ENCODE measurements at regions not wholly inside any gene's neighbourhood (a gene's known extent, or its start where the extent isn't known, plus 50 kb on each side); places are given as distances from the start of the nearest gene placed in this dataset.

DNA sequence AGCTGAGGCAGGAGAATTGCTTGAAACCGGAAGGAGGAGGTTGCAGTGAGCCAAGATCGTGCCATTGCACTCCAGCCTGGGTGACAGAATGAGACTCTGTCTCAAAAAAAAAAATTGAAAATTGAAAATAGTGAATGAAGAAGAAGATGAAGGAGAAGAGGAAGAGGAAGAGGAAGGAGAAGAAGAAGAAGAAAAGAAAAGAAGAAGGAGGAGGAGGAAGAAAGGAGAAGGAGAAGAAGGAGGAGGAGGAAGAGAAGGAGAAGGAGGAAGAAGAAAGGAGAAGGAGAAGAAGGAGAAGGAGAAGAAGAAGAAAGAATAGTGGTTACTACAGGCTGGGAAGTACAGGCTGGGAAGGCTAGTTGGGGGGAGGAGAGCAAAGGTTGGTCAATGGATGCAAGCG, 124.3 kb upstream of the CPSF6 start:
- no peak for TF ChIP-seq OVOL2 (CRISPR knock-in tag; IDR thresholded peaks at IDR 0.05; ENCODE audit: borderline replicate concordance)
- TF ChIP-seq RELA (CRISPR knock-in tag; IDR thresholded peaks at IDR 0.05; ENCODE audit: borderline replicate concordance), result no peak
- TF ChIP-seq, protein P1, sequence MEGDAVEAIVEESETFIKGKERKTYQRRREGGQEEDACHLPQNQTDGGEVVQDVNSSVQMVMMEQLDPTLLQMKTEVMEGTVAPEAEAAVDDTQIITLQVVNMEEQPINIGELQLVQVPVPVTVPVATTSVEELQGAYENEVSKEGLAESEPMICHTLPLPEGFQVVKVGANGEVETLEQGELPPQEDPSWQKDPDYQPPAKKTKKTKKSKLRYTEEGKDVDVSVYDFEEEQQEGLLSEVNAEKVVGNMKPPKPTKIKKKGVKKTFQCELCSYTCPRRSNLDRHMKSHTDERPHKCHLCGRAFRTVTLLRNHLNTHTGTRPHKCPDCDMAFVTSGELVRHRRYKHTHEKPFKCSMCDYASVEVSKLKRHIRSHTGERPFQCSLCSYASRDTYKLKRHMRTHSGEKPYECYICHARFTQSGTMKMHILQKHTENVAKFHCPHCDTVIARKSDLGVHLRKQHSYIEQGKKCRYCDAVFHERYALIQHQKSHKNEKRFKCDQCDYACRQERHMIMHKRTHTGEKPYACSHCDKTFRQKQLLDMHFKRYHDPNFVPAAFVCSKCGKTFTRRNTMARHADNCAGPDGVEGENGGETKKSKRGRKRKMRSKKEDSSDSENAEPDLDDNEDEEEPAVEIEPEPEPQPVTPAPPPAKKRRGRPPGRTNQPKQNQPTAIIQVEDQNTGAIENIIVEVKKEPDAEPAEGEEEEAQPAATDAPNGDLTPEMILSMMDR (IDR thresholded peaks at IDR 0.05), result no peak
- TF ChIP-seq, protein P2, sequence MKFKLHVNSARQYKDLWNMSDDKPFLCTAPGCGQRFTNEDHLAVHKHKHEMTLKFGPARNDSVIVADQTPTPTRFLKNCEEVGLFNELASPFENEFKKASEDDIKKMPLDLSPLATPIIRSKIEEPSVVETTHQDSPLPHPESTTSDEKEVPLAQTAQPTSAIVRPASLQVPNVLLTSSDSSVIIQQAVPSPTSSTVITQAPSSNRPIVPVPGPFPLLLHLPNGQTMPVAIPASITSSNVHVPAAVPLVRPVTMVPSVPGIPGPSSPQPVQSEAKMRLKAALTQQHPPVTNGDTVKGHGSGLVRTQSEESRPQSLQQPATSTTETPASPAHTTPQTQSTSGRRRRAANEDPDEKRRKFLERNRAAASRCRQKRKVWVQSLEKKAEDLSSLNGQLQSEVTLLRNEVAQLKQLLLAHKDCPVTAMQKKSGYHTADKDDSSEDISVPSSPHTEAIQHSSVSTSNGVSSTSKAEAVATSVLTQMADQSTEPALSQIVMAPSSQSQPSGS (CRISPR knock-in tag; IDR thresholded peaks at IDR 0.05; ENCODE audit: borderline replicate concordance, low read depth), result no peak
